ENCODE measurements at regions not wholly inside any gene's neighbourhood (a gene's known extent, or its start where the extent isn't known, plus 50 kb on each side); places are given as distances from the start of the nearest gene placed in this dataset.
A peak's percentile ranks its signal among the peaks of the same experiment; 100 is the strongest.

DNA sequence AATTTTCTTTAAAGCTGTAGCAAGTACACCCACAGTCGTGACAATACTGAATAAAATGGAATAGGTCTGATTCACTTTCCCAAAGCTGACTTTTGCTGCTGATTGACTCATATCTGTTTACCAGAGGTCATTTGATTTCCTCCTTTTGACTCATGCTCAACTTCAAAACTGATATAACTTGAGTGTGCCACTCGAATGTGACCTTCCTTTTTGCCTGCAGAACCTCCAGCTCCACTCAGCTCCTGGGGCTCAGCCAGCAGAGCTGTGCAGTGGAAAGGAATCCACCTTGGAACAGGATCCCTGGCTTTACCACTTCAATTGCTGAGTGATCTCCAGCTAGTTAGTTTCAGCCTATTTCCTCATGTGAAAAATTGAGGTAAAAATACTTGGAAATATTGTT, 84.1 kb downstream of the FEM1C start:
- TF ChIP-seq, protein P1, sequence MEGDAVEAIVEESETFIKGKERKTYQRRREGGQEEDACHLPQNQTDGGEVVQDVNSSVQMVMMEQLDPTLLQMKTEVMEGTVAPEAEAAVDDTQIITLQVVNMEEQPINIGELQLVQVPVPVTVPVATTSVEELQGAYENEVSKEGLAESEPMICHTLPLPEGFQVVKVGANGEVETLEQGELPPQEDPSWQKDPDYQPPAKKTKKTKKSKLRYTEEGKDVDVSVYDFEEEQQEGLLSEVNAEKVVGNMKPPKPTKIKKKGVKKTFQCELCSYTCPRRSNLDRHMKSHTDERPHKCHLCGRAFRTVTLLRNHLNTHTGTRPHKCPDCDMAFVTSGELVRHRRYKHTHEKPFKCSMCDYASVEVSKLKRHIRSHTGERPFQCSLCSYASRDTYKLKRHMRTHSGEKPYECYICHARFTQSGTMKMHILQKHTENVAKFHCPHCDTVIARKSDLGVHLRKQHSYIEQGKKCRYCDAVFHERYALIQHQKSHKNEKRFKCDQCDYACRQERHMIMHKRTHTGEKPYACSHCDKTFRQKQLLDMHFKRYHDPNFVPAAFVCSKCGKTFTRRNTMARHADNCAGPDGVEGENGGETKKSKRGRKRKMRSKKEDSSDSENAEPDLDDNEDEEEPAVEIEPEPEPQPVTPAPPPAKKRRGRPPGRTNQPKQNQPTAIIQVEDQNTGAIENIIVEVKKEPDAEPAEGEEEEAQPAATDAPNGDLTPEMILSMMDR (conservative IDR thresholded peaks at IDR 0.05; ENCODE audit: control insufficient read depth, insufficient read depth, low read depth, low read length): no peak
- peak; percentile 96 for DNase-seq (ENCODE audit: low read depth)
- no peak overlapping the region for H3K4me3 ChIP-seq (ENCODE audit: control insufficient read depth, low read depth, low read length)

DNA sequence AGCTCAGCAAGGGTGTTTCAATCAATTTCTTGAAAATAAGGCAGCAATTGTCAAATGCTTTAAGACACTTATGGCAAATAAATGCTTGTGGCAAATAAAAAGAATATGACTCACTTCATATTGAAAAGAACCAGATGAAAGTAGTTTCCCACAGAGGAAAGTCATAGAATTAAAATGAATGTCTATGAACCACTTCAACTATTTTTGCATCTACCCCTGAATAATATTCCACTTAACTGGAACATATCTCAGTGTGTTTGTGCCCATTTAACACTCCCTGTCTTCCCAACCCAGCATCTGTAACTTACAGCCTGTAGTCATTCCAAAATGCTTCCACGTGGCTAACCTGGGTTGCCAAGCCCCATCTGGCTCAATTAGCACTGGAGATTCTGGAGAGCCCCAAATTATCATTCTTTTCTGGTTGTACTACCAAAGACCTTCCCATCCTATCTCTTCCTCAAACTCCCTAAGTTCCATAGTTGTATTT, 84.7 kb downstream of the FEM1C start:
- no peak overlapping the region for H3K4me3 ChIP-seq (ENCODE audit: control insufficient read depth, low read depth, low read length)
- TF ChIP-seq, protein P1 (conservative IDR thresholded peaks at IDR 0.05; ENCODE audit: control insufficient read depth, insufficient read depth, low read depth, low read length): no peak
- DNase-seq (ENCODE audit: low read depth): peak; percentile 89

DNA sequence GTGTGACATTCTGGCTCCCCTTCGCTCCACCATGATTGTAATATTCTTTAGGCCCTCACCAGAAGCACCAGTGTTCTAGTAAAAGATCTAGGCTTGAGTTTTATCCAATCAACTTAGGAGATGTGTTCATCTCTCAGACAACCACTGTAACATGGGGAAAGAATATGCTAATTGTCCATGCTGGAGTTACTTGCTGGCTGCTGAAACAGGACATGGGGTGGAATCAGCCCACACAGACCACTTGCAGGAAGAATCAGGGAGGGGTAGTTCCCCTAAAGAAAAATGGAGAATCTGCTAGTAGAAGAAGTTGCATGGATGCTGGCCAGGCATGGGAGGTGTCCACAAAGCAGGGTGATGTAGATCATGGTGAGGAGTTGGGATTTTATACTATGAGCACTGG, 86.2 kb downstream of the FEM1C start:
- no peak overlapping the region for H3K4me3 ChIP-seq (ENCODE audit: control insufficient read depth, low read depth, low read length)
- TF ChIP-seq, protein P1 (conservative IDR thresholded peaks at IDR 0.05; ENCODE audit: control insufficient read depth, insufficient read depth, low read depth, low read length): no peak
- no peak for DNase-seq (ENCODE audit: low read depth)

DNA sequence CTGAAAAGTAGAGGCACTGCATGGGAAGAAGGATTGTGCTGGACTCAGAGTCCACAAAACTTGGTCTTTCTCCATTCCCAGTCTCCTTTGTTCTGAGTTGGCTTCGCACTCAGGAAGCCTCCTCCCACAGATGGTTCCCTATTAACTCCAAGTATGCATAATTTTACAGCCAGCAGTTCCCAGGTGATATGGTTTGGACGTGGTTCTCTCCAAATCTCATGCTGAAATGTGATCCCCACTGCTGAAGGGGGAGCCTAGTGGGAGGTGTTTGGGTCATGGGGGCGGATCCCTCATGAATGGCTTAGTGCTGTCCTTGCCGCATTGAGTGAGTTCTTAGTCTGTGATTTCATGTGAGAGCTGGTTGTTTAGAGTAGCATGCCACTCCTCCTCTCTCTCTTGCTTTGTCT, 86.6 kb downstream of the FEM1C start:
- TF ChIP-seq, protein P1 (conservative IDR thresholded peaks at IDR 0.05; ENCODE audit: control insufficient read depth, insufficient read depth, low read depth, low read length): no peak
- H3K4me3 ChIP-seq (ENCODE audit: control insufficient read depth, low read depth, low read length): no peak overlapping the region
- DNase-seq (ENCODE audit: low read depth): peak; percentile 77

DNA sequence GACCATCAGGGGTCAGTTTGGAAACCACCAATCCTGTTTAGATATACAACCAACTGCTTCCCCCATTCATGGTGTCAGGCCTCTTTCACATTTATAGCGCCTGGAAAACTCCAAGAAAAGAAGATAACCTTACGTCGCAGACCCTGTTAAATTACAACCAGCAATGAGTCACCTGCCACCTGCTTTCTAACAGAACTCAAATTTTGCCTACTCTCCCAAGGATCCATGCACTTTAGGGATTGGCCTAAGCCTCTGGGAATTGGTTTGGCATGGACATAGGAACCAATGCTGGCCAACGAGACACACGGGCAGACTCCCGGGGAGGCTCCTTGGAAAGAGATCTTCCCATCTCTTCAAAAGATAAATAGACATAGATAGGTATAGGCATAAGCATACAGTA, 87.0 kb downstream of the FEM1C start:
- TF ChIP-seq, protein P1 (conservative IDR thresholded peaks at IDR 0.05; ENCODE audit: control insufficient read depth, insufficient read depth, low read depth, low read length): no peak
- no peak overlapping the region for H3K4me3 ChIP-seq (ENCODE audit: control insufficient read depth, low read depth, low read length)
- no peak for DNase-seq (ENCODE audit: low read depth)

DNA sequence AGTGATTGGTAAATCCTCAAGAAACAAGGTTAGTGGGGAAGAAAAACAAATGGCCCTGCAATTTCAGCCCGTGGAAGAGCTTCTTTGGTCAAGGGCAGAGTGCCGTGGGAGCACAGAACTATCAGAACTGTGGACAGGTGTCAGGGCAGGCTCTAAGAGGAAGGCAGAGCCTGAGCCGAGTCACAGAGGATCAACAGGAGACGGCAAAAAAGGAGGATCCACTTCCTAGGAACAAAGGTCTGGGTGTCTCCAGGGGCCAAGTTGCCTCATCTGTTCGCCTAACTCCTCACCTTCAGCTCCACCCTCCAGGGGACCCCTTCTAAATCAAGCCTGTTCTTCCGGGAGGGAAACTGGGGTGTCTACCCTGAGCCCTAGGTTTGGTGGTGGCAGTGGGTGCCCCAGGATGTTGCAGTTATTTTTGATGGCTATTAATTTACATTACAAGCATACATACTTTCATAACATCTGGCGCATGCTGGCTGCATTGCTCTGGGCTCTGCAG, 88.0 kb downstream of the FEM1C start:
- TF ChIP-seq, protein P1 (conservative IDR thresholded peaks at IDR 0.05; ENCODE audit: control insufficient read depth, insufficient read depth, low read depth, low read length): no peak
- no peak overlapping the region for H3K4me3 ChIP-seq (ENCODE audit: control insufficient read depth, low read depth, low read length)

DNA sequence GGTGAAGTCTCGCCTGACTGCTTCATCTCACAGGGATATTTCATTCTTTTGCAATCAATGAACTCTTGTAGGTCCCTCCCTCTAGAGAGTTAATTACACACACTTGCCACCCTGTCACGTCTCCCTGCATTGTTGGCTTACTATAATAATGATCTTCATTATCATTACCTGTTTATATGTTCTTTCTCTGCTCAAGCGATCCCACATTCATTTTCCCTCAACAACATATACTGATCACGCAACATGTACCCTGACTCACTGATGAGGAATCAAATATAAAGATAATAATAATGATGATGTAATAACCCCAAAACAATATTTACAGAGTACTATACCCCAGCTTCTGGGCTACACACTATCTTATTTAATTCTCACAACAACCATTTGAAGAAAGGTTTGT, 88.5 kb downstream of the FEM1C start:
- no peak overlapping the region for H3K4me3 ChIP-seq (ENCODE audit: control insufficient read depth, low read depth, low read length)
- TF ChIP-seq, protein P1 (conservative IDR thresholded peaks at IDR 0.05; ENCODE audit: control insufficient read depth, insufficient read depth, low read depth, low read length): no peak
- DNase-seq (ENCODE audit: low read depth): peak; percentile 62

More for the DNA sequence above, 88.0 kb downstream of the FEM1C start:
- no peak for DNase-seq (ENCODE audit: low read depth)
